HEK293 (cell line): ENCODE measurements at regions not wholly inside any gene's neighbourhood (a gene's known extent, or its start where the extent isn't known, plus 50 kb on each side); places are given as distances from the start of the nearest gene placed in this dataset.

Source experiments
- CTCF ChIA-PET: fragments of 350-600 bp; formaldehyde crosslinking; extraction: SDS; loops from one replicate; lab custom pipeline; 2021; ENCODE audit warnings: antibody characterized with exemption; lab: Yijun Ruan, JAX
- POLR2A ChIA-PET: fragments of 300-600 bp; formaldehyde crosslinking; extraction: SDS; loops from one replicate; lab custom pipeline; 2020; ENCODE audit warnings: antibody characterized with exemption, inconsistent platforms; lab: Yijun Ruan, JAX
- H3K27ac ChIP-seq: fragments of 200-500 bp; sonication (Bioruptor generic); 2 replicates; pipeline ENCODE4 v1.5.1; 2014; ENCODE audit warnings: low read depth, low read length, control low read depth, inconsistent platforms; ENCODE audit errors: extremely low read depth
- H3K36me3 ChIP-seq, 2 experiments: fragments of 200-500 bp in 1 of 2; sonication (Bioruptor generic) in 1 of 2; 1 replicate in 1 of 2; 2 replicates in 1 of 2; pipeline ENCODE4 v1.5.1; 2014 to 2017; ENCODE audit warnings: inconsistent platforms in 2 of 2, low read length in 2 of 2; ENCODE audit not compliant: control insufficient read depth in 2 of 2, insufficient read depth in 1 of 2
- H3K4me1 ChIP-seq: fragments of 200-500 bp; sonication (Bioruptor generic); 2 replicates; pipeline ENCODE4 v1.5.1; 2014; ENCODE audit warnings: mild to moderate bottlenecking, low read length, inconsistent platforms; ENCODE audit not compliant: control insufficient read depth, insufficient read depth
- H3K4me3 ChIP-seq: 2 replicates; pipeline ENCODE4 v1.5.1; 2011; ENCODE audit warnings: low read depth, mild to moderate bottlenecking, control low read depth, low read length, moderate library complexity
- H3K9me3 ChIP-seq: fragments of 200-500 bp; sonication (Bioruptor generic); 2 replicates; pipeline ENCODE4 v1.5.1; 2014; ENCODE audit warnings: low read depth, low read length, inconsistent platforms; ENCODE audit not compliant: control insufficient read depth, insufficient read depth
- AEBP2 ChIP-seq: fragments of 450-650 bp; formaldehyde crosslinking; IDR thresholded peaks from 2 replicates; pipeline ENCODE4 v1.5.1; 2016; ENCODE audit warnings: missing biosample characterization, missing genetic modification characterization, borderline replicate concordance
- ATF2 ChIP-seq: fragments of 450-650 bp; formaldehyde crosslinking; IDR thresholded peaks from 2 replicates; pipeline ENCODE4 v1.5.1; 2016; ENCODE audit warnings: missing biosample characterization, missing genetic modification characterization, low read depth
- CTCF ChIP-seq: fragments of 450-650 bp; formaldehyde crosslinking; IDR thresholded peaks from 2 replicates; pipeline ENCODE4 v1.5.1; 2016; ENCODE audit warnings: missing biosample characterization, missing genetic modification characterization
- GLIS2 ChIP-seq: fragments of 450-650 bp; formaldehyde crosslinking; IDR thresholded peaks from 2 replicates; pipeline ENCODE4 v1.5.1; 2016; ENCODE audit warnings: missing biosample characterization, missing genetic modification characterization
- HOXA7 ChIP-seq: sonication (generic); formaldehyde crosslinking; IDR thresholded peaks from 2 replicates; pipeline ENCODE4 v1.8.1; 2022; ENCODE audit warnings: missing genetic modification reagents, borderline replicate concordance
- OSR2 ChIP-seq: fragments of 450-650 bp; formaldehyde crosslinking; IDR thresholded peaks from 2 replicates; pipeline ENCODE4 v1.5.1; 2016; ENCODE audit warnings: missing biosample characterization, missing genetic modification characterization
- PBX3 ChIP-seq: sonication (generic); formaldehyde crosslinking; IDR thresholded peaks from 2 replicates; pipeline ENCODE4 v1.8.1; 2022; ENCODE audit warnings: mild to moderate bottlenecking, moderate library complexity, missing genetic modification reagents
- WT1 ChIP-seq: fragments of 450-650 bp; formaldehyde crosslinking; IDR thresholded peaks from 2 replicates; pipeline ENCODE4 v1.5.1; 2016; ENCODE audit warnings: missing biosample characterization, missing genetic modification characterization
- ZBTB17 ChIP-seq: fragments of 450-650 bp; formaldehyde crosslinking; IDR thresholded peaks from 2 replicates; pipeline ENCODE4 v1.5.1; 2016; ENCODE audit warnings: missing biosample characterization, missing genetic modification characterization
- ZFP41 ChIP-seq: fragments of 450-650 bp; formaldehyde crosslinking; IDR thresholded peaks from 2 replicates; pipeline ENCODE4 v1.5.1; 2016; ENCODE audit warnings: missing biosample characterization, missing genetic modification characterization, borderline replicate concordance
- ZNF155 ChIP-seq: fragments of 450-650 bp; formaldehyde crosslinking; IDR thresholded peaks from 2 replicates; pipeline ENCODE4 v1.5.1; 2016; ENCODE audit warnings: missing biosample characterization, missing genetic modification characterization
- ZNF174 ChIP-seq: fragments of 450-650 bp; formaldehyde crosslinking; IDR thresholded peaks from 2 replicates; pipeline ENCODE4 v1.5.0; 2017; ENCODE audit warnings: missing biosample characterization, mild to moderate bottlenecking, missing genetic modification characterization
- ZNF211 ChIP-seq: fragments of 450-650 bp; formaldehyde crosslinking; IDR thresholded peaks from 2 replicates; pipeline ENCODE4 v1.5.1; 2016; ENCODE audit warnings: low read depth, missing biosample characterization, missing genetic modification characterization
- ZNF23 ChIP-seq: fragments of 450-650 bp; formaldehyde crosslinking; IDR thresholded peaks from 2 replicates; pipeline ENCODE4 v1.5.1; 2016; ENCODE audit warnings: missing biosample characterization, missing genetic modification characterization, borderline replicate concordance
- ZNF266 ChIP-seq: fragments of 450-650 bp; formaldehyde crosslinking; IDR thresholded peaks from 2 replicates; pipeline ENCODE4 v1.5.1; 2016; ENCODE audit warnings: missing biosample characterization, missing genetic modification characterization, low read depth
- ZNF274 ChIP-seq, 2 experiments: fragments of 200-500 bp in 1 of 2; fragments of 450-650 bp in 1 of 2; sonication (Bioruptor generic) in 1 of 2; formaldehyde crosslinking in 1 of 2; IDR thresholded peaks; 2 replicates each; pipeline versions ENCODE4 v1.5.1 to v1.6.1; 2014 to 2016; ENCODE audit warnings: borderline replicate concordance in 1 of 2, inconsistent platforms in 1 of 2, low read length in 1 of 2, missing biosample characterization in 1 of 2, missing genetic modification characterization in 1 of 2
- ZNF433 ChIP-seq: fragments of 450-650 bp; formaldehyde crosslinking; IDR thresholded peaks from 2 replicates; pipeline ENCODE4 v1.5.1; 2016; ENCODE audit warnings: missing biosample characterization, missing genetic modification characterization, low read depth
- ZNF473 ChIP-seq: fragments of 450-650 bp; formaldehyde crosslinking; IDR thresholded peaks from 2 replicates; pipeline ENCODE4 v1.5.1; 2017; ENCODE audit warnings: missing biosample characterization, missing genetic modification characterization
- ZNF48 ChIP-seq: fragments of 450-650 bp; formaldehyde crosslinking; IDR thresholded peaks from 2 replicates; pipeline ENCODE4 v1.5.1; 2016; ENCODE audit warnings: missing biosample characterization, missing genetic modification characterization
- ZNF580 ChIP-seq: fragments of 450-650 bp; formaldehyde crosslinking; IDR thresholded peaks from 2 replicates; pipeline ENCODE4 v1.5.1; 2016; ENCODE audit warnings: missing biosample characterization, missing genetic modification characterization
- ZNF600 ChIP-seq: fragments of 450-650 bp; formaldehyde crosslinking; IDR thresholded peaks from 2 replicates; pipeline ENCODE4 v1.5.1; 2016; ENCODE audit warnings: missing biosample characterization, missing genetic modification characterization
- ZNF610 ChIP-seq: fragments of 450-650 bp; formaldehyde crosslinking; IDR thresholded peaks from 2 replicates; pipeline ENCODE4 v1.5.1; 2016; ENCODE audit warnings: missing biosample characterization, missing genetic modification characterization, borderline replicate concordance
- ZNF626 ChIP-seq: fragments of 450-650 bp; sonication (Bioruptor Pico); formaldehyde crosslinking; IDR thresholded peaks from 2 replicates; pipeline ENCODE4 v1.5.1; 2018; ENCODE audit warnings: missing biosample characterization, missing genetic modification characterization, inconsistent platforms
- ZNF660 ChIP-seq: fragments of 450-650 bp; IDR thresholded peaks from 2 replicates; pipeline ENCODE4 v1.5.1; 2018; ENCODE audit warnings: missing biosample characterization, mild to moderate bottlenecking, missing genetic modification characterization
- ZNF791 ChIP-seq: fragments of 450-650 bp; formaldehyde crosslinking; IDR thresholded peaks from 2 replicates; pipeline ENCODE4 v1.5.1; 2016; ENCODE audit warnings: missing biosample characterization, missing genetic modification characterization

GRCh38 chr1:83034851-83035250 is 964.1 kb downstream of the TTLL7 start:
- Histone ChIP-seq H3K27ac (no peak overlapping the region), H3K4me1 (no peaks in the 10 kb centered on the region), H3K9me3 (no peaks in the 10 kb centered on the region), H3K36me3 (no peaks in the 10 kb centered on the region), H3K4me3 (no peak overlapping the region)
- ChIA-PET CTCF (interaction anchor here (0.7 kb wide), 1 partner anchor 1596 kb away, joined by 4 read pairs; no protein-coding TSS in a partner anchor), POLR2A (no interaction called here)
- TF ChIP-seq ZNF174 (tag by site-specific recombination): no peak
- TF ChIP-seq ZNF791: no peak
- TF ChIP-seq PBX3 (CRISPR knock-in tag): no peak
- TF ChIP-seq ZNF600 (tag by site-specific recombination): no peak
- no peak for TF ChIP-seq AEBP2 (tag by site-specific recombination)
- no peak for TF ChIP-seq ZNF580 (tag by site-specific recombination)
- TF ChIP-seq HOXA7 (CRISPR knock-in tag): no peak
- TF ChIP-seq ZNF211 (tag by site-specific recombination): no peak
- no peak for TF ChIP-seq ZNF626

GRCh38 chr1:83033682-83034081 is 965.2 kb downstream of the TTLL7 start:
- no peak overlapping the region for H3K27ac ChIP-seq
- H3K9me3 ChIP-seq: no peaks in the 10 kb centered on the region
- ChIA-PET POLR2A (no interaction called here), CTCF (no interaction called here)
- no peak overlapping the region for H3K4me3 ChIP-seq
- no peaks in the 10 kb centered on the region for H3K36me3 ChIP-seq
- TF ChIP-seq ZNF266 (tag by site-specific recombination) (no peak), ZFP41 (no peak), ATF2 (tag by site-specific recombination) (no peak), ZNF610 (no peak), ZNF48 (no peak), ZBTB17 (no peak)
- no peaks in the 10 kb centered on the region for H3K4me1 ChIP-seq

- no peak overlapping the region for H3K4me3 ChIP-seq
- ChIA-PET POLR2A (no interaction called here), CTCF (interaction anchor here (1.1 kb wide), 1 partner anchor 34 kb away, joined by 5 read pairs; no protein-coding TSS in a partner anchor)
- no peak for TF ChIP-seq ZNF660
- no peaks in the 10 kb centered on the region for H3K9me3 ChIP-seq
- no peak overlapping the region for H3K27ac ChIP-seq
- no peaks in the 10 kb centered on the region for H3K36me3 ChIP-seq
- H3K4me1 ChIP-seq: peaks cover under 1% of the 10 kb centered on the region
Observed at GRCh38 chr1:83029916-83030315, 969.0 kb downstream of the TTLL7 start.

- ChIA-PET CTCF (no interaction called here), POLR2A (no interaction called here)
- no peak overlapping the region for H3K27ac ChIP-seq
- H3K4me3 ChIP-seq: no peak overlapping the region
- H3K9me3 ChIP-seq: no peaks in the 10 kb centered on the region
- H3K36me3 ChIP-seq: no peaks in the 10 kb centered on the region
- peaks cover 3% of the 10 kb centered on the region for H3K4me1 ChIP-seq
- TF ChIP-seq CTCF (tag by site-specific recombination) (no peak), ZNF23 (tag by site-specific recombination) (no peak), ZNF155 (tag by site-specific recombination) (no peak), GLIS2 (tag by site-specific recombination) (no peak), OSR2 (tag by site-specific recombination) (no peak), ZNF274 (IDR thresholded peaks at IDR 0.05; ENCODE audit: low read length) (no peak), ZNF274 (tag by site-specific recombination; IDR thresholded peaks at IDR 0.05; ENCODE audit: borderline replicate concordance) (no peak), WT1 (no peak), ZNF473 (tag by site-specific recombination) (no peak), ZNF433 (tag by site-specific recombination) (no peak)
Observed at GRCh38 chr1:83029050-83029449, 969.9 kb downstream of the TTLL7 start.
